GM12878 (cell line): ENCODE measurements at regions not wholly inside any gene's neighbourhood (a gene's known extent, or its start where the extent isn't known, plus 50 kb on each side); places are given as distances from the start of the nearest gene placed in this dataset.

ENCODE experiments used
- ATAC-seq: fragments of 200-7000 bp; cut with Tn5 transposase; 3 replicates; pipeline ENCODE4 v1.9.1; 2020; ENCODE audit warnings: mild to moderate bottlenecking, moderate library complexity
- BruUV-seq: library from RNA; stranded (reverse); fragments of 400-500 nt; replicated peaks from 2 replicates; lab custom pipeline; 2021; lab: Mats Ljungman, UMichigan
- CTCF ChIA-PET: fragments of 300-600 bp; sonication (Branson Sonifier 250); formaldehyde crosslinking; extraction: SDS; loops from one replicate; lab custom pipeline; 2021; ENCODE audit warnings: inconsistent platforms; lab: Yijun Ruan, JAX
- POLR2A ChIA-PET: fragments of 350-600 bp; formaldehyde crosslinking; extraction: SDS; loops from one replicate; lab custom pipeline; 2021; ENCODE audit warnings: inconsistent platforms; lab: Charles Lee
- RAD21 ChIA-PET: fragments of 300-600 bp; sonication (Branson Sonifier 250); formaldehyde crosslinking; loops from one replicate; lab custom pipeline; 2023; ENCODE audit warnings: antibody characterized with exemption; ENCODE audit not compliant: unreplicated experiment; lab: Charles Lee
- SMC1A ChIA-PET: fragments of 300-600 bp; sonication (Branson Sonifier 250); formaldehyde crosslinking; loops from one replicate; lab custom pipeline; 2023; ENCODE audit not compliant: unreplicated experiment, uncharacterized antibody; lab: Charles Lee
- DNase-seq: peaks from one replicate; pipeline ENCODE4 v3.0.0-alpha.2; 2011; ENCODE audit warnings: low read depth, low spot score
- FAIRE-seq: peaks from 3 replicates; lab custom pipeline; 2011; peaks lifted over from hg19 to GRCh38; lab: Jason Lieb, UNC
- H2AFZ ChIP-seq: 2 replicates; pipeline ENCODE4 v1.6.0; 2011; ENCODE audit warnings: low read depth, low read length, control low read depth; ENCODE audit not compliant: control insufficient read depth
- H3K27ac ChIP-seq: 2 replicates; pipeline ENCODE4 v1.5.1; 2011; ENCODE audit warnings: control low read depth; ENCODE audit not compliant: control insufficient read depth, insufficient read depth
- H3K27me3 ChIP-seq, 2 experiments: replicated peaks in 1 of 2; 2 replicates each; pipeline versions ENCODE4 v1.6.0 to v1.6.1; 2011; ENCODE audit warnings: low read length in 1 of 2; ENCODE audit not compliant: control insufficient read depth in 2 of 2, insufficient read depth in 2 of 2
- H3K36me3 ChIP-seq, 2 experiments: 2 replicates each; pipeline ENCODE4 v1.5.1; 2011; ENCODE audit warnings: low read length in 1 of 2; ENCODE audit not compliant: control insufficient read depth in 2 of 2, insufficient read depth in 2 of 2
- H3K4me1 ChIP-seq: 2 replicates; pipeline ENCODE4 v1.6.1; 2011; ENCODE audit warnings: mild to moderate bottlenecking, low read length, moderate library complexity, mixed read lengths; ENCODE audit not compliant: control insufficient read depth, insufficient read depth
- H3K4me2 ChIP-seq: 2 replicates; pipeline ENCODE4 v1.6.0; 2011; ENCODE audit warnings: control low read depth; ENCODE audit not compliant: control insufficient read depth, insufficient read depth
- H3K4me3 ChIP-seq: fragments of 200-600 bp; sonication (generic); 2 replicates; pipeline ENCODE4 v1.5.1; 2016
- H3K79me2 ChIP-seq: 2 replicates; pipeline ENCODE4 v1.6.0; 2011; ENCODE audit warnings: low read length; ENCODE audit not compliant: control insufficient read depth, insufficient read depth
- H3K9ac ChIP-seq: 2 replicates; pipeline ENCODE4 v1.8.0; 2011; ENCODE audit warnings: low read length, control low read depth, mixed read lengths; ENCODE audit not compliant: control insufficient read depth, insufficient read depth
- H3K9me3 ChIP-seq: replicated peaks from 3 replicates; pipeline ENCODE4 v1.5.1; 2011; ENCODE audit warnings: mild to moderate bottlenecking, low read length; ENCODE audit not compliant: control insufficient read depth, insufficient read depth
- H4K20me1 ChIP-seq: 2 replicates; pipeline ENCODE4 v1.6.0; 2011; ENCODE audit not compliant: control insufficient read depth, insufficient read depth
- BRCA1 ChIP-seq: IDR thresholded peaks from 2 replicates; pipeline ENCODE4 v1.6.1; 2011; ENCODE audit warnings: low read depth, low read length, improper control_type of control experiment
- CHD1 ChIP-seq: IDR thresholded peaks from 2 replicates; pipeline ENCODE4 v1.6.1; 2012; ENCODE audit warnings: low read depth, low read length, improper control_type of control experiment
- EGR1 ChIP-seq, 2 experiments: IDR thresholded peaks; 1 replicate in 1 of 2; 2 replicates in 1 of 2; pipeline ENCODE4 v1.6.1; 2011 to 2012; ENCODE audit warnings: low read depth in 2 of 2, low read length in 2 of 2, borderline replicate concordance in 1 of 2, mild to moderate bottlenecking in 1 of 2, moderate library complexity in 1 of 2
- ESRRA ChIP-seq: IDR thresholded peaks from 2 replicates; pipeline ENCODE4 v1.6.1; 2012; ENCODE audit warnings: mild to moderate bottlenecking, low read length, improper control_type of control experiment
- IKZF1 ChIP-seq: fragments of 450-650 bp; conservative IDR thresholded peaks from 2 replicates; pipeline ENCODE4 v1.6.1; 2017; ENCODE audit warnings: antibody characterized with exemption, mild to moderate bottlenecking
- LARP7 ChIP-seq: fragments of 450-650 bp; IDR thresholded peaks from 2 replicates; pipeline ENCODE4 v1.6.1; 2017; ENCODE audit warnings: mild to moderate bottlenecking
- NFXL1 ChIP-seq: fragments of 450-650 bp; IDR thresholded peaks from 2 replicates; pipeline ENCODE4 v1.6.1; 2017; ENCODE audit warnings: antibody characterized with exemption, mild to moderate bottlenecking, borderline replicate concordance
- SREBF1 ChIP-seq: IDR thresholded peaks from 2 replicates; pipeline ENCODE4 v1.6.1; 2012; ENCODE audit warnings: mild to moderate bottlenecking, low read length
- TAF1 ChIP-seq: IDR thresholded peaks from 2 replicates; pipeline ENCODE4 v1.6.1; 2011; ENCODE audit warnings: mild to moderate bottlenecking, low read depth, low read length, borderline replicate concordance
- TCF7 ChIP-seq: IDR thresholded peaks from 2 replicates; pipeline ENCODE4 v1.6.1; 2014; ENCODE audit warnings: antibody characterized with exemption, borderline replicate concordance
- ZBED1 ChIP-seq: IDR thresholded peaks from 2 replicates; pipeline ENCODE4 v1.6.1; 2016; ENCODE audit warnings: borderline replicate concordance
- ZNF24 ChIP-seq: fragments of 450-650 bp; IDR thresholded peaks from 2 replicates; pipeline ENCODE4 v1.6.1; 2017; ENCODE audit warnings: antibody characterized with exemption, mild to moderate bottlenecking
- WGBS: methylation state at CpG from one replicate; pipeline ENCODE4 v1.1.6; 2016; ENCODE audit warnings: low lambda C conversion rate; ENCODE audit not compliant: insufficient replicate concordance, insufficient coverage; ENCODE audit errors: missing lambda C conversion rate; 5-methylcytosine and 5-hydroxymethylcytosine counted together
- in situ Hi-C: fragments of 300-500 bp; cut with MboI; formaldehyde crosslinking; loops from 9 replicates; pipeline ENCODE4 v1.14.3; 2018; ENCODE audit warnings: mixed read lengths
- intact Hi-C: fragments of 100-400 bp; cut with micrococcal nuclease; formaldehyde crosslinking; loops from one replicate; pipeline ENCODE4 v1.14.2; 2022; ENCODE audit not compliant: unreplicated experiment
- TF ChIP-seq, protein P1 (sequence below), 3 experiments: IDR thresholded peaks in 2 of 3; conservative IDR thresholded peaks in 1 of 3; 2 replicates each; pipeline ENCODE4 v1.5.1; 2011; ENCODE audit warnings: low read depth in 3 of 3, low read length in 3 of 3, mild to moderate bottlenecking in 3 of 3, control low read depth in 2 of 3, moderate library complexity in 2 of 3, inconsistent platforms in 1 of 3, mixed read lengths in 1 of 3; ENCODE audit not compliant: control insufficient read depth in 2 of 3, insufficient read depth in 1 of 3; ENCODE audit errors: extremely low read depth in 1 of 3
- TF ChIP-seq, protein P2 (sequence below): IDR thresholded peaks from 2 replicates; pipeline ENCODE4 v1.6.1; 2012; ENCODE audit warnings: low read depth, low read length, improper control_type of control experiment
- TF ChIP-seq, protein P3 (sequence below): fragments of 450-650 bp; IDR thresholded peaks from 2 replicates; pipeline ENCODE4 v1.6.1; 2017; ENCODE audit warnings: antibody characterized with exemption, mild to moderate bottlenecking, moderate library complexity
- TF ChIP-seq, protein P4 (sequence below): IDR thresholded peaks from 2 replicates; pipeline ENCODE4 v1.6.1; 2011; ENCODE audit warnings: low read depth, mild to moderate bottlenecking, low read length, moderate library complexity, borderline replicate concordance; ENCODE audit errors: extremely low read depth

DNA sequence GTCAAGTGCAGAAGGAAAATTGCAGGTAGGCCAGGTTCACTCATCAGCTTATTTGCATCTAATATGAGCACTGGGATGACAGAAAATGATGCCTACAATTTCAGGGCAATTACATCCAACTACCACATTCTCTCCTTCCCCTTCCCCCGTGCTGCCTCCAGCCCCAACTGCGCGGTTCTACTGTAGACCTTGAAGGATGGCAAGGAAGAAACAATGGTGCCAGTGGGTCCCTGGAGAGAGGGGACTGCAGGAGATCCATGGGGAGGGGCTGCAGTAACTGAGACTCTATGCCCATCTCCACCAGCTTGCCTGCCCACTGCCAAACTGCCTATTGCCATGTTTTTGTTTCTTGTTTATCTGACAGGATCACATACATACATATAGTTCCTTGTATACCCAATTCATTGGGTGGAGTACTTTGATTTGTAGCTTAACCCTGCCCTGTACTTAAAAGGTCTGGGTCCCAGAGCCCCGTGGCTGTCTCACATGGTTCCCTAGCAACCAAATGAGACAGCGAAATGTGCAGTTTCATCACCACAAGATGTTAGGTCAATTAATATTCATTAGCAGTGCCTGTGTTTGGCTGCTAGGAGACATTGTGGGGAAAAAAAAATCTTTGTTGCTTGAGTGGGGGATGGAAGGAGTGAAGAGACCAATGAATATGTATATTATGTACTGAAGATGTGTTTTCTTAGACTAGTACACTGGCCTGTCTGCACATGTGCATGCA lies 253.5 kb upstream of the PLET1 start:
- Histone ChIP-seq H3K27me3 (peaks cover 0 to 2% of the 10 kb centered on the region in 2 experiments; a peak in 1 of 4 replicates), H3K36me3 (no peaks in the 10 kb centered on the region), H3K4me2 (no peak overlapping the region), H3K9me3 (no peaks in the 10 kb centered on the region), H4K20me1 (no peaks in the 10 kb centered on the region), H2AFZ (no peak overlapping the region), H3K9ac (no peak overlapping the region), H3K4me1 (peaks cover 3% of the 10 kb centered on the region), H3K79me2 (no peaks in the 10 kb centered on the region), H3K27ac (no peak overlapping the region), H3K4me3 (no peak overlapping the region)
- ATAC-seq (no peak), FAIRE-seq (no peak), DNase-seq (no peak)
- ChIA-PET RAD21 (no interaction called here), POLR2A (no interaction called here), SMC1A (no interaction called here), CTCF (no interaction called here)
- BruUV-seq, result no TSS peak
- WGBS, result 70% methylated on average over 5 of the region's 5 CpGs
- intact Hi-C loops (no loop called here), in situ Hi-C loops (no loop called here)
- no peak for TF ChIP-seq TAF1
- TF ChIP-seq, protein P1, sequence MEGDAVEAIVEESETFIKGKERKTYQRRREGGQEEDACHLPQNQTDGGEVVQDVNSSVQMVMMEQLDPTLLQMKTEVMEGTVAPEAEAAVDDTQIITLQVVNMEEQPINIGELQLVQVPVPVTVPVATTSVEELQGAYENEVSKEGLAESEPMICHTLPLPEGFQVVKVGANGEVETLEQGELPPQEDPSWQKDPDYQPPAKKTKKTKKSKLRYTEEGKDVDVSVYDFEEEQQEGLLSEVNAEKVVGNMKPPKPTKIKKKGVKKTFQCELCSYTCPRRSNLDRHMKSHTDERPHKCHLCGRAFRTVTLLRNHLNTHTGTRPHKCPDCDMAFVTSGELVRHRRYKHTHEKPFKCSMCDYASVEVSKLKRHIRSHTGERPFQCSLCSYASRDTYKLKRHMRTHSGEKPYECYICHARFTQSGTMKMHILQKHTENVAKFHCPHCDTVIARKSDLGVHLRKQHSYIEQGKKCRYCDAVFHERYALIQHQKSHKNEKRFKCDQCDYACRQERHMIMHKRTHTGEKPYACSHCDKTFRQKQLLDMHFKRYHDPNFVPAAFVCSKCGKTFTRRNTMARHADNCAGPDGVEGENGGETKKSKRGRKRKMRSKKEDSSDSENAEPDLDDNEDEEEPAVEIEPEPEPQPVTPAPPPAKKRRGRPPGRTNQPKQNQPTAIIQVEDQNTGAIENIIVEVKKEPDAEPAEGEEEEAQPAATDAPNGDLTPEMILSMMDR (IDR thresholded peaks at IDR 0.05 in 2 of 3, conservative IDR thresholded peaks at IDR 0.05 in 1 of 3; ENCODE audit: control insufficient read depth in 2 of 3, extremely low read depth in 1 of 3, insufficient read depth in 1 of 3, low read depth in 3 of 3, low read length in 3 of 3), result no peak
- TF ChIP-seq, protein P2, sequence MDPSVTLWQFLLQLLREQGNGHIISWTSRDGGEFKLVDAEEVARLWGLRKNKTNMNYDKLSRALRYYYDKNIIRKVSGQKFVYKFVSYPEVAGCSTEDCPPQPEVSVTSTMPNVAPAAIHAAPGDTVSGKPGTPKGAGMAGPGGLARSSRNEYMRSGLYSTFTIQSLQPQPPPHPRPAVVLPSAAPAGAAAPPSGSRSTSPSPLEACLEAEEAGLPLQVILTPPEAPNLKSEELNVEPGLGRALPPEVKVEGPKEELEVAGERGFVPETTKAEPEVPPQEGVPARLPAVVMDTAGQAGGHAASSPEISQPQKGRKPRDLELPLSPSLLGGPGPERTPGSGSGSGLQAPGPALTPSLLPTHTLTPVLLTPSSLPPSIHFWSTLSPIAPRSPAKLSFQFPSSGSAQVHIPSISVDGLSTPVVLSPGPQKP, result no peak
- no peak for TF ChIP-seq TCF7
- no peak for TF ChIP-seq ZNF24
- TF ChIP-seq, protein P3, sequence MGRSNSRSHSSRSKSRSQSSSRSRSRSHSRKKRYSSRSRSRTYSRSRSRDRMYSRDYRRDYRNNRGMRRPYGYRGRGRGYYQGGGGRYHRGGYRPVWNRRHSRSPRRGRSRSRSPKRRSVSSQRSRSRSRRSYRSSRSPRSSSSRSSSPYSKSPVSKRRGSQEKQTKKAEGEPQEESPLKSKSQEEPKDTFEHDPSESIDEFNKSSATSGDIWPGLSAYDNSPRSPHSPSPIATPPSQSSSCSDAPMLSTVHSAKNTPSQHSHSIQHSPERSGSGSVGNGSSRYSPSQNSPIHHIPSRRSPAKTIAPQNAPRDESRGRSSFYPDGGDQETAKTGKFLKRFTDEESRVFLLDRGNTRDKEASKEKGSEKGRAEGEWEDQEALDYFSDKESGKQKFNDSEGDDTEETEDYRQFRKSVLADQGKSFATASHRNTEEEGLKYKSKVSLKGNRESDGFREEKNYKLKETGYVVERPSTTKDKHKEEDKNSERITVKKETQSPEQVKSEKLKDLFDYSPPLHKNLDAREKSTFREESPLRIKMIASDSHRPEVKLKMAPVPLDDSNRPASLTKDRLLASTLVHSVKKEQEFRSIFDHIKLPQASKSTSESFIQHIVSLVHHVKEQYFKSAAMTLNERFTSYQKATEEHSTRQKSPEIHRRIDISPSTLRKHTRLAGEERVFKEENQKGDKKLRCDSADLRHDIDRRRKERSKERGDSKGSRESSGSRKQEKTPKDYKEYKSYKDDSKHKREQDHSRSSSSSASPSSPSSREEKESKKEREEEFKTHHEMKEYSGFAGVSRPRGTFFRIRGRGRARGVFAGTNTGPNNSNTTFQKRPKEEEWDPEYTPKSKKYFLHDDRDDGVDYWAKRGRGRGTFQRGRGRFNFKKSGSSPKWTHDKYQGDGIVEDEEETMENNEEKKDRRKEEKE, result no peak
- TF ChIP-seq IKZF1, result no peak
- TF ChIP-seq ZBED1, result no peak
- no peak for TF ChIP-seq BRCA1
- no peak for TF ChIP-seq LARP7
- no peak for TF ChIP-seq SREBF1
- TF ChIP-seq NFXL1, result no peak
- no peak for TF ChIP-seq ESRRA
- TF ChIP-seq, protein P4, sequence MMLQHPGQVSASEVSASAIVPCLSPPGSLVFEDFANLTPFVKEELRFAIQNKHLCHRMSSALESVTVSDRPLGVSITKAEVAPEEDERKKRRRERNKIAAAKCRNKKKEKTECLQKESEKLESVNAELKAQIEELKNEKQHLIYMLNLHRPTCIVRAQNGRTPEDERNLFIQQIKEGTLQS, result no peak
- no peak for TF ChIP-seq CHD1
- no peak for TF ChIP-seq EGR1 (IDR thresholded peaks at IDR 0.05; ENCODE audit: borderline replicate concordance in 1 of 2, low read depth in 2 of 2, low read length in 2 of 2)
